Dendritic cell treated with granulocyte-macrophage colony-stimulating factor and Interleukin-4, amounts not matched to agents 40 ng/mL and 50 ng/mL, for 4 days (primary cell): ENCODE measurements at regions not wholly inside any gene's neighbourhood (a gene's known extent, or its start where the extent isn't known, plus 50 kb on each side); places are given as distances from the start of the nearest gene placed in this dataset.

Experiments used
- H3K27ac Mint-ChIP-seq: one replicate; pipeline ENCODE4 v1.8.0; 2022; ENCODE audit warnings: mild to moderate bottlenecking, mixed read lengths
- H3K27me3 Mint-ChIP-seq: one replicate; pipeline ENCODE4 v1.8.0; 2022; ENCODE audit warnings: mild to moderate bottlenecking, mixed read lengths
- H3K36me3 Mint-ChIP-seq: one replicate; pipeline ENCODE4 v1.8.0; 2022; ENCODE audit warnings: low read depth, mixed read lengths
- H3K4me1 Mint-ChIP-seq: one replicate; pipeline ENCODE4 v1.8.0; 2022; ENCODE audit warnings: low read depth, mixed read lengths
- H3K4me3 Mint-ChIP-seq: one replicate; pipeline ENCODE4 v1.8.0; 2022; ENCODE audit warnings: mild to moderate bottlenecking, moderate library complexity, mixed read lengths
- H3K9me3 Mint-ChIP-seq: one replicate; pipeline ENCODE4 v1.8.0; 2022; ENCODE audit warnings: mixed read lengths
- intact Hi-C: fragments of 100-400 bp; cut with micrococcal nuclease; formaldehyde crosslinking; loops from one replicate; pipeline ENCODE4 v1.15.0; 2022

DNA sequence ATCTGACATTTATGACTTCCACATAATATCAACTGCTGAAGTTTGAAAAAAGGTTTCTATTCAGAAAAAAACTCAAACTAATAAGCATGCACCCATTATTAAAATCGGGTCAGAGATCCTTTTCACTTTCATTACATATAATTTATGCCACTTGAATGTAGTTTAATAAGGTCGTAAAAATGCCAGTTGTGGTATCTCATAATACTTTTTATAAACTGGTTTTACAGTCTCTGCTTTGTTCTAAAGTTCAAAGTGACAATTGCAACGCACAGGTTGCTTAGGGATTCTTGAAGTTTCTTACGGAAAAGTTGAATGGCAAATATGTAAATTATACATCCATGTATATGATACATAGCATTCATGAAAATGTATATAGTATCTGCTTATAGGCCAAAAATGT, 229.4 kb upstream of the CEP162 start:
- no peak overlapping the region for H3K27ac Mint-ChIP-seq
- intact Hi-C loops: no loop called here
- H3K4me1 Mint-ChIP-seq: no peaks in the 10 kb centered on the region
- no peak overlapping the region for H3K4me3 Mint-ChIP-seq
- H3K9me3 Mint-ChIP-seq: no peaks in the 10 kb centered on the region
- no peaks in the 10 kb centered on the region for H3K36me3 Mint-ChIP-seq
- H3K27me3 Mint-ChIP-seq: no peaks in the 10 kb centered on the region

DNA sequence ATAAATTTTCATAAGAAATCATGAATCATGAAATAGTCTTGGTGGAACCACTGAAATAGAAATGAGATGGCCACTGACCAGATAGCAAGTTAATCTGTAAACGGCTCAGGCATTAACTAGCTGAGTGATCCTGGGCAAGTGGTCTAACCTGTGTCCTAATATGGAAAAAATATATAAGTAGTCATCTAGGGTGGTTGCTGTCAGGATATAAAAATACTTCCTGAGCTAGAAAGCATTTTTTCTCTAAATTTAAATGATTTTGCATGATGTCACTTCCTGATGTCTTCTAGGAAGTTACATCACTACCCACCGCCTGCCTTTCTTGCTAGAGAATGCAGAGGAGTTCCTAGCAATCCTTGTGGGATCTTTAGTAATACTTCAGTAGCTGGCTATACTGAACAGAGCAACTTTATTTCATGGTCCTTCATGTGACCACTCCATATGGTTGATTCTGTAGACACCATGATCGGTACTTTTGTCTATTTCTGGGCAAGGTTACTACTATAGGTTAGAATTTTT, 228.1 kb upstream of the CEP162 start:
- Mint-ChIP-seq H3K4me3 (no peak overlapping the region), H3K27ac (no peak overlapping the region), H3K9me3 (no peaks in the 10 kb centered on the region), H3K27me3 (no peaks in the 10 kb centered on the region), H3K4me1 (no peaks in the 10 kb centered on the region), H3K36me3 (no peaks in the 10 kb centered on the region)
- intact Hi-C loops: no loop called here

DNA sequence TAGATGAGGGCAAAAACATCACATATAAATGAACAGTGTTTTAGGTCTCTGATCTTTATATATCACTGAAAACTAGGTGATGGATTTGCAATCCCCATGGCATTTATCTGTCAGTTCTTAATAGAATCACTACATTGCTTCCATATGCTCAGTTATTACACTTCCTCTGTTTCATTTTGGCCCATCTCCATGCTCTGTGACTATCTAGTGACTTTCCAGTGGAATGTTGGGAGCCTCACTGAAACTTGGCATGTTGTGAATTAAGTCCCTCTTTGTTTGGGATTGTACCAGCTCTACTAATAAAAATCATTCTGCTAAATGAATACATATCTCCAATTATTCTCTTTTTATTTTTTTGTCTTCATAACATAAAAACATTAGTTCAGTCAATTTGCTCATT, 226.1 kb upstream of the CEP162 start:
- H3K9me3 Mint-ChIP-seq: no peaks in the 10 kb centered on the region
- no peaks in the 10 kb centered on the region for H3K36me3 Mint-ChIP-seq
- H3K27me3 Mint-ChIP-seq: no peaks in the 10 kb centered on the region
- no peak overlapping the region for H3K4me3 Mint-ChIP-seq
- no peaks in the 10 kb centered on the region for H3K4me1 Mint-ChIP-seq
- intact Hi-C loops: no loop called here
- no peak overlapping the region for H3K27ac Mint-ChIP-seq

DNA sequence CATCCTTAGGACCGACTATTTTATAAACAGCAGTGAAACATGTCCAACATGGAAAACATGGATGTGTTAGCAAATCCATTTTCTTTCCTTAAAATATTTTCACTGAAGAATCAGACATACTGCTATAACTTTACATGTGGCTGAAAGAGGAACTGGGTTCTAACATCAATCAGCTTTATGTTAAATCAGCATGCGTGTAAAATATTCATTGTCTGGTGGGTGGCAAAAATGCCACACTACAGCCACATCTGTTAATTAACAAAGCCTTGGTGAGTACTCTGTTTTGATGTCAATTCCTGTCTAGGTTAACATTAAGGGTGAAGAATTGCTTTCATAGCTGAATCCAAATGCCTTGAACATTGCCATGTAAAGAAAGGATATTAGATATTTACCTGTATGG, 222.6 kb upstream of the CEP162 start:
- no peaks in the 10 kb centered on the region for H3K36me3 Mint-ChIP-seq
- H3K27me3 Mint-ChIP-seq: no peaks in the 10 kb centered on the region
- no peaks in the 10 kb centered on the region for H3K9me3 Mint-ChIP-seq
- H3K4me3 Mint-ChIP-seq: no peak overlapping the region
- no peaks in the 10 kb centered on the region for H3K4me1 Mint-ChIP-seq
- intact Hi-C loops: no loop called here
- H3K27ac Mint-ChIP-seq: no peak overlapping the region

DNA sequence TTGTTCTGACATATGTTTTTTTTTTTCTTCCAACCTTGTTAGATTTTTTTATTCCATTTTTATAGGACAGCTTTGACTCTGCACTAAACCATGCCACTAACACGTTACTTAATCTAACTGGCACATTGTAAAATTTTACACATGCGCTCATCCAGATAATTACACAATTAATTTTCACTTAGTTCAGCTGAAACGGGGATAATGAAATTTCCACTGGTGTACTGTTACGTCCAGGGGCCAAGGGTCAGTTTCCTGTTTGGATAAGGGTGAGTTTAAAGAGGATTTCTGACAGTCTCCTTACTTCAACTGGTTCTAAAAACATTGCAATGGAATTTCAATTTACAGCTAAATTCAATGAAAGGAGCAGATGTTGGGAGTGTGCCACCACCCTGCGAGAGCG, 221.8 kb upstream of the CEP162 start:
- no peaks in the 10 kb centered on the region for H3K9me3 Mint-ChIP-seq
- no peaks in the 10 kb centered on the region for H3K4me1 Mint-ChIP-seq
- H3K4me3 Mint-ChIP-seq: no peak overlapping the region
- no peaks in the 10 kb centered on the region for H3K36me3 Mint-ChIP-seq
- intact Hi-C loops: no loop called here
- H3K27me3 Mint-ChIP-seq: no peaks in the 10 kb centered on the region
- H3K27ac Mint-ChIP-seq: no peak overlapping the region

DNA sequence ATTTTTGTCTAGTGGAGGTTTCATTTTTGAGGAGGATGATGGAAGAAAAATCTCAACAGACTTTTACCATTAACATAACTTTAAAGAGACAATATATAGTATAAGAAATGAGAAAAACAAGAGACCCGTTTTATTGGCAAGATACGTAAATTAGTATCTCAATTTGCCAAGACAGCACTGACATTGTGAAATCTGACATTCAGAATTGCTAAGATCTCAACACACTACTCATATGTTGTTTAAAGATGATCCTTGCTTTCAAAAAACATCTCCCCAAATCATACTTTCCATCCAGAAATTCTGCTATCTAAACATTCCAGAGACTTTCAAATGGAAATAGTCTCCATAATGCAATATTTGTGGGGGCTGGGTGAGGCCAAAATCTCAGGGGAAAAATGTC, 220.9 kb upstream of the CEP162 start:
- H3K27ac Mint-ChIP-seq: no peak overlapping the region
- H3K27me3 Mint-ChIP-seq: no peaks in the 10 kb centered on the region
- no peaks in the 10 kb centered on the region for H3K4me1 Mint-ChIP-seq
- H3K9me3 Mint-ChIP-seq: no peaks in the 10 kb centered on the region
- no peaks in the 10 kb centered on the region for H3K36me3 Mint-ChIP-seq
- intact Hi-C loops: no loop called here
- no peak overlapping the region for H3K4me3 Mint-ChIP-seq

DNA sequence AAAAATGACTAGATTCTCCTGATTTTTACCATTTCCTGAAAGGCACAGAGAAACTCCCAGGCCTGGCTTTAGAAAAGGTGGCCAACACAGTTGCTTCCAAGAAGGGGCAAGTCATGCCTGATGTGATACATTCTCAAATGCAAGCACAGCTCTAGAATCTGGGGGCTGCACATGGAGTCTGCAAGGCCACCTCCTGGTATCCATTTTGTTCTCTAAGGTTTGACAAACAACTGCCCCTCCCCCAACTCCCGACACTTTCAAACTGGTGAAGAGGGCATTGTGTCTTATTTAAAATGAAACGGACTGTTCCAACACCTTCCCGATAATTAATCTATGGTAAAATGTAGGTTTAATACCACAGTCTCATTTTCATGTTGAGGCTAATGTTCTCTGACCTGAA, 220.2 kb upstream of the CEP162 start:
- intact Hi-C loops: no loop called here
- Mint-ChIP-seq H3K4me1 (no peaks in the 10 kb centered on the region), H3K4me3 (no peak overlapping the region), H3K9me3 (no peaks in the 10 kb centered on the region), H3K36me3 (no peaks in the 10 kb centered on the region), H3K27me3 (no peaks in the 10 kb centered on the region), H3K27ac (no peak overlapping the region)

DNA sequence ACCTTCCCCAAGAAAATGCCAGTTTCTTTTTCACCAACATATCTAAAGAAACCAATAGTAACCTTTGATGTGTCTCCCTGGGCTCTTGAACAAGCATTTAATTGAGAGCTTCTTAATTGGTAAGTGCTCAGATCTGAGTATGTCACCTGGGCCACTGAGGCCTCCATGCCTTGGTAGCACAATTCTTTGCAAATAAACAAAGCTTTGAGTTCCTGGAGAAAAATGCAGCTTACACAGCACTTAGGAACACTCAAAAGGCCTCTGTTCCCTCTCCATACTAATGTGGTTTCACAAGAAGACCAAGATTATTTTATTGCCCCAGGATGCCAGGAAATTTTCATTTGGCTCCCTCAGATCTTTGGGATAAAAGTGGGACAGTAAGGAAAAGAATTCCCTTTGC, 217.6 kb upstream of the CEP162 start:
- Mint-ChIP-seq H3K36me3 (no peaks in the 10 kb centered on the region), H3K4me3 (no peak overlapping the region), H3K9me3 (no peaks in the 10 kb centered on the region), H3K27ac (no peak overlapping the region), H3K27me3 (no peaks in the 10 kb centered on the region), H3K4me1 (no peaks in the 10 kb centered on the region)
- intact Hi-C loops: no loop called here

DNA sequence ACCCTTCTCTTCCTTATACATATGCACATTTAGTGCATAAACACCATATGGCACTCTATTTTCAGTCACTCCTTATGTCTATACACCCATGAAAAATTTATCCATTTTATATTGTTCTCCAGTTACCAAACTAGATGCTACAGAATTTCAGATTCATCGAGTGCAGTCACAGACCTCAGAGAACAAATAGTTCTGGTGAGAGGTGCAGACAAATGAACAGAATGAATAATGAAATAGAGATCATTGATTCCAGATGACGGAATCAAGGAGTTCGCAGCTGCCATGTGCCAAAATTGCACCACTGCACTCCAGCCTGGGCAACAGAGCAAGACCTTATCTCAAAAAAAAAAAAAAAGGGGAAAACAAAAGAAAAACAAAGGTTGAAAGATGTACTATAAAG, 214.8 kb upstream of the CEP162 start:
- intact Hi-C loops: no loop called here
- H3K27ac Mint-ChIP-seq: no peak overlapping the region
- H3K4me3 Mint-ChIP-seq: no peak overlapping the region
- no peaks in the 10 kb centered on the region for H3K27me3 Mint-ChIP-seq
- H3K9me3 Mint-ChIP-seq: no peaks in the 10 kb centered on the region
- H3K4me1 Mint-ChIP-seq: no peaks in the 10 kb centered on the region
- no peaks in the 10 kb centered on the region for H3K36me3 Mint-ChIP-seq

DNA sequence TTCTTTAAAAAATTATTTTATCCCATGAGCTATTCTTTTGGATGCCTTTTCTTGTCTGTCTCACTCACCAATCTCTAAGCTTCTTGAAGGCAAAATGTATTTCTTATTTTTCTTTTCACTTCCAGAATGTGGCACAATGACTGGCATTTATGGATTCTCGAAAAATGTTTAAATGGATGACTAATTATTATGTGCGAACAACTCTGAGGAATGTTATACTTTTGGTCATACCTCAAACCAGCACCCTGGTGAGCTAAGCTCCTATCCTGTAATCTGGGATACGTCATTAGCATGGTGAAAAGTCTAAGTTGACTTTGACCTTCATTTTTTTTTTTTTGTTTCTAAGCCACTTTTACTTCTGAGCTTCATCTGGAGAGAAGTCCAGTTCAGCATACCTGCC, 214.0 kb upstream of the CEP162 start:
- no peaks in the 10 kb centered on the region for H3K9me3 Mint-ChIP-seq
- no peaks in the 10 kb centered on the region for H3K4me1 Mint-ChIP-seq
- no peaks in the 10 kb centered on the region for H3K36me3 Mint-ChIP-seq
- no peak overlapping the region for H3K4me3 Mint-ChIP-seq
- no peaks in the 10 kb centered on the region for H3K27me3 Mint-ChIP-seq
- H3K27ac Mint-ChIP-seq: no peak overlapping the region
- intact Hi-C loops: no loop called here

DNA sequence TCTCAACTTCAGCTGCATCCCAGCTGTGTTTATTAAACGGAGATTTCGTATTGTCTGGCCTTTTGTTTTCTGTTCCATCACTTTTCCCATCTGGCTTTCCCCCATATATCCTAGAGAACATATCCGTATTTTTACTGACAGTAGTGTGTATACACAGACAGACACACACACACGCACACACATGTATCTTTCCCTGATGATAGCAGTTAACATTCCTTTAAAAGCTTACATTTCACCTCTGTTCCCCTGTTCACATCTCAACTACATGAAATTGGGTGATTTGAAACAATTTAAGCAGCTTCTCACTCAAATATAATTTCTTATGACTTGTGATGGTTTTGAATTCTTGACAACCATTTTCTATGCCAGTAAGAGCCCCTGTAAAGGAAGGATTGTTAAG, 207.1 kb upstream of the CEP162 start:
- Mint-ChIP-seq H3K4me3 (no peak overlapping the region), H3K9me3 (no peaks in the 10 kb centered on the region), H3K27me3 (no peaks in the 10 kb centered on the region), H3K36me3 (no peaks in the 10 kb centered on the region), H3K27ac (no peak overlapping the region), H3K4me1 (no peaks in the 10 kb centered on the region)
- intact Hi-C loops: no loop called here

DNA sequence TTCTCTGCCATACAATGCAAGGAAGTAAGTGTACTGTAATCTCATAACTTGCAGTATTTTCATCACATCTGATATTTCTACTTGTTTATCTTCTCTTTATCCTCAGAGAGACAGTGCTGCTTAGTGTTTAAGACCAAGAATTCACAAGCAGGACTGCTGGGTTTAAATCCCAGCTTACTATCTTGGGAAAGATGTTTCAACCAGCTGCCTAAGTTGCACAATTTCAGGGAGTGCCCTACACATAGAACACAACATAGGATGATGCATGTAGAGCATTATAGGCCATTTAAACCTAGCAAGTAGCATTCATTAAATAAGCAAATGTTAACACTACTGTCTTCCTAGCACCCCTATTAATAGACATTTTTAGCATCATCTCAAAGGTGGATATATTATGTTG, 205.2 kb upstream of the CEP162 start:
- Mint-ChIP-seq H3K36me3 (no peaks in the 10 kb centered on the region), H3K27me3 (no peaks in the 10 kb centered on the region), H3K4me1 (no peaks in the 10 kb centered on the region), H3K4me3 (no peak overlapping the region), H3K9me3 (no peaks in the 10 kb centered on the region), H3K27ac (no peak overlapping the region)
- intact Hi-C loops: no loop called here

DNA sequence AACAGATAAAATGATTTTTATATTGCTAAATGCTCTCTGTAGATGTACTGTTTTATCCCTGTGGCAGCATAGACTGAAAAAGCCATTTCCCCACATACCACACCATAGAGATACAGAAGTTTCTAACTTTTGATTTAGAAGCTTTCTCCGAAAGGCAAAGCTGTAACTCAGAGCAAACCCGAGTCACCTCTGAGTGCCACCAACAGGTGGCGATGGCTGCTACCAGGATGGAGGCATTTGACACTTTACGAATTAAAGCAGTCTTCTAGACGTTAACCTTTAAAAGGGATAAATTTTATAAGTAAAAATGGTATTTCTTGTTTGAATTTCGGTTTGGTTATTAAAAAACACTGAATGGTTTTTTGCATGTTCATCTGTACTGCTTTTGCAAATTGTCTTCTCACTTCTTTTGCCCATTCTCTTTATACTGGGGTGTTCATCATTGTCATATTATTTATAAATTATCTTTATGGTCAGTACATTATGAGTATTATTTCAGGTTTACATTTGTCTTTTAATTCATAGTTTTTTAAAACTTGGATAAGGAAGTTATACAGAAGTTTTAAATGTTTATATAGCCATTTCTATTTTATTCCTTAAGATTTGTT, 201.0 kb upstream of the CEP162 start:
- intact Hi-C loops: no loop called here
- Mint-ChIP-seq H3K4me1 (no peaks in the 10 kb centered on the region), H3K36me3 (no peaks in the 10 kb centered on the region), H3K9me3 (no peaks in the 10 kb centered on the region), H3K27me3 (peaks cover 6% of the 10 kb centered on the region), H3K27ac (no peak overlapping the region), H3K4me3 (no peak overlapping the region)

DNA sequence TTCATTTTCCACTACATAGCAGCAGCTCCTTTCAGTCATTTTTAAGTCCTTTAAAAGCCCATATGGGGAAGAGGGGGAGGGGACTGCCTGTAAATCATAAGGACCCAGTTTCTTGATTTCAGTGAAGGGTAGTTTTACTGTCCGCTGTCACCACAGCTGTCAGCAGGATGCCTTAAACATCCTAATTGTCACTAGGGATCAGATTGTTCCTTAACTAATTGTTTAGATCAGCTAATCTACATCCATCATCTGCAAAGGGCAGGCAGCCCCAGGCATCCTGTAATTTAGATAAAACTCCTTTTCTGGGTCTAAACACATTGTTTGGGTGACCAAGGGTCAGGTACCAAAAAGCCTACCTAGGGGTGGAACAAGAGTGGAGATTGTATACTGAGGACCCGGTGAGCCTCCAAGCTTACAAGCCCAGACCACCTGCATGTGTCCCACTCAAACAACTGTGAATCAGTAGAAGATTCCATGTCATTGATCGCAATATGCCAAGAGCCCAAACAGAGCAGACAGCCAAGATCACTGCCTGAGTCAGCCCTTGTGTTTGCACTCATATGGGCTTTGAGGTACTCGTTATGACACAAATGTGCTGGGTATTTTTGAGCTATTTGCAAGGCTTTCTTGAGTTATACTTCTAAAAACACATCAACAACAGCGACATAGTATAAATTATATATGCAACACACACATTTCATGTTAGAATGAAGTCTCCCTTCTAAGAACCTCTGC, 198.7 kb upstream of the CEP162 start:
- intact Hi-C loops: no loop called here
- Mint-ChIP-seq H3K9me3 (no peaks in the 10 kb centered on the region), H3K27me3 (peaks cover 13% of the 10 kb centered on the region), H3K4me1 (no peaks in the 10 kb centered on the region), H3K27ac (no peak overlapping the region), H3K4me3 (no peak overlapping the region), H3K36me3 (no peaks in the 10 kb centered on the region)

DNA sequence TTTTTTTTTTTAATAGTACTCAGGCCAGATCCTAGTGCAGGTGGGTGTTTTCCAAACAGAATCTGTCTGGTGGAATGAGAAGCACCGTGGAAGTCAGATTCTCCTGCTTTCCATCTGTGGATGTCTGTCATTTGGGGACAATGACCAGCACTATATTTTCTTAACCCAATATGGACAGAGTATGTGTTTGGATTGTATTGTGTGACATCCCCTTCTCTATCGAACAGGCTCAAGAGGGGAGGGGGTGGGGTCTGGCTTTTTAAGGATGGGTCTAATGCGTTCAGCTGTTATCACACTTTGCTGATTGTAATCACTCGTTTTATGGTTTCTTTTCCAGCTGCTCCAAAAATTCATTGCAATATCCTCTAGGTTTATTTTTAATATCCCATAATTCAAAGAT, 197.5 kb upstream of the CEP162 start:
- peaks cover 13% of the 10 kb centered on the region for H3K27me3 Mint-ChIP-seq
- H3K4me1 Mint-ChIP-seq: no peaks in the 10 kb centered on the region
- H3K27ac Mint-ChIP-seq: no peak overlapping the region
- no peak overlapping the region for H3K4me3 Mint-ChIP-seq
- intact Hi-C loops: no loop called here
- H3K36me3 Mint-ChIP-seq: no peaks in the 10 kb centered on the region
- H3K9me3 Mint-ChIP-seq: no peaks in the 10 kb centered on the region
